ENCODE measurements at regions not wholly inside any gene's neighbourhood (a gene's known extent, or its start where the extent isn't known, plus 50 kb on each side); places are given as distances from the start of the nearest gene placed in this dataset.

DNA sequence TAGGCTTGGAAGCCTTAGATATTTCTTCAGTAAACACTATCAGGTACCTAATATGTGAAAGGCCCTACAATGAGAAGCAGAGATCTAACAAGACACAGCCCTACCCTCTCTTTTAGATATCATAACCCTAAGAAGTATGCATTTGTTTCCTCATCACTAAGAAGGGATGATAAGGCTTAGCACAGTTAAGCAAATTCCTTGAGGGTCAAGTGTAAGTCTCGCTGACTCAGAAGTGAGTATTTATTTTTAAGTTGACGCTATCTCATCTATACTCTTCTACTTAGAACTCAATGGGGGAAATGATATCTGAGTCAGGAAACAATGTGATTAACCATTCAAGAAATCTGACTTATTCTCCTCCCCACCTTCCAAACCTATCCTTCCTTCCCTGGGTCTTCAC is 149.7 kb downstream of the ESM1 start:
- TF ChIP-seq, protein P1, sequence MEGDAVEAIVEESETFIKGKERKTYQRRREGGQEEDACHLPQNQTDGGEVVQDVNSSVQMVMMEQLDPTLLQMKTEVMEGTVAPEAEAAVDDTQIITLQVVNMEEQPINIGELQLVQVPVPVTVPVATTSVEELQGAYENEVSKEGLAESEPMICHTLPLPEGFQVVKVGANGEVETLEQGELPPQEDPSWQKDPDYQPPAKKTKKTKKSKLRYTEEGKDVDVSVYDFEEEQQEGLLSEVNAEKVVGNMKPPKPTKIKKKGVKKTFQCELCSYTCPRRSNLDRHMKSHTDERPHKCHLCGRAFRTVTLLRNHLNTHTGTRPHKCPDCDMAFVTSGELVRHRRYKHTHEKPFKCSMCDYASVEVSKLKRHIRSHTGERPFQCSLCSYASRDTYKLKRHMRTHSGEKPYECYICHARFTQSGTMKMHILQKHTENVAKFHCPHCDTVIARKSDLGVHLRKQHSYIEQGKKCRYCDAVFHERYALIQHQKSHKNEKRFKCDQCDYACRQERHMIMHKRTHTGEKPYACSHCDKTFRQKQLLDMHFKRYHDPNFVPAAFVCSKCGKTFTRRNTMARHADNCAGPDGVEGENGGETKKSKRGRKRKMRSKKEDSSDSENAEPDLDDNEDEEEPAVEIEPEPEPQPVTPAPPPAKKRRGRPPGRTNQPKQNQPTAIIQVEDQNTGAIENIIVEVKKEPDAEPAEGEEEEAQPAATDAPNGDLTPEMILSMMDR (conservative IDR thresholded peaks at IDR 0.05 in 1 of 2, IDR thresholded peaks at IDR 0.05 in 1 of 2; ENCODE audit: low read depth in 1 of 2, low read length in 2 of 2), result no peak
- TF ChIP-seq EZH2 (IDR thresholded peaks at IDR 0.05; ENCODE audit: low read length, missing control alignments), result no peak
